ENCODE measurements at regions not wholly inside any gene's neighbourhood (a gene's known extent, or its start where the extent isn't known, plus 50 kb on each side); places are given as distances from the start of the nearest gene placed in this dataset.

DNA sequence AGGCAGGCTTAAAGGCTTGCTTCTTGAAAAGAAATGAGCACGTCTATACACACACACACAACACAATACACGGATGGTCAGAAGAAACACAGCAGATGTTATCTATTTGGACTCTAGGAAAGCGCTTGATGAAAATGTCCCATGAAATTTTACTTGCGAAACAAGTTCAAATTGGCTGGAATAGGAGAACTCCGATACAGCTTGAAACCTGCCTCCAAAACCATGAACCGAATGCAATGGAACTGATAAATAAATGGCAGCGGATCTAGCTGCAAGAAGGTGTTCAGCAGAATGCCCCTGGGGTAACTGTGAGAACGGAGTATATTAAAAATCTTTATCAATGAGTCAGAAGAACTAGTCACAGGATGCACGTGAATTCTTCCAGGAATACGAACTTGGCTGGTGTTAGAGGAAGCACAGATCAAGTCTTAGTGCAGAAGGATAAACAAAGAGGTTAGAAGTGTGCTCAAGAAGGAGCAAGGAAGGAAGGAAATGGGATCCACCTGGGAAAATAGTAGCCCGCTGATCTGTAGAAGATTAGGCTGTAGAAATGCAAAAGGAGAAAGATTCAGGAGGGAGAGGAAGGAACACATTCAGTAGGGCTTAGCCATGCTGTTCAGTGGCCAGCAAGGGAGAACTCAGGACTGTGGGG is 142.0 kb upstream of the PRKCQ start:
- Histone ChIP-seq H3K27ac (peak overlapping the region; percentile 47 to 82), H3K4me3 (no peak overlapping the region), H3K9me3 (no peaks in the 10 kb centered on the region), H3K27me3 (no peaks in the 10 kb centered on the region), H3K36me3 (no peaks in the 10 kb centered on the region), H3K4me1 (no peaks in the 10 kb centered on the region)
- intact Hi-C loops (cut with DNase I; ENCODE audit: low total_unique reads) = no loop called here
- no peak for TF ChIP-seq POLR2A (IDR thresholded peaks at IDR 0.05)
- TF ChIP-seq, protein P1, sequence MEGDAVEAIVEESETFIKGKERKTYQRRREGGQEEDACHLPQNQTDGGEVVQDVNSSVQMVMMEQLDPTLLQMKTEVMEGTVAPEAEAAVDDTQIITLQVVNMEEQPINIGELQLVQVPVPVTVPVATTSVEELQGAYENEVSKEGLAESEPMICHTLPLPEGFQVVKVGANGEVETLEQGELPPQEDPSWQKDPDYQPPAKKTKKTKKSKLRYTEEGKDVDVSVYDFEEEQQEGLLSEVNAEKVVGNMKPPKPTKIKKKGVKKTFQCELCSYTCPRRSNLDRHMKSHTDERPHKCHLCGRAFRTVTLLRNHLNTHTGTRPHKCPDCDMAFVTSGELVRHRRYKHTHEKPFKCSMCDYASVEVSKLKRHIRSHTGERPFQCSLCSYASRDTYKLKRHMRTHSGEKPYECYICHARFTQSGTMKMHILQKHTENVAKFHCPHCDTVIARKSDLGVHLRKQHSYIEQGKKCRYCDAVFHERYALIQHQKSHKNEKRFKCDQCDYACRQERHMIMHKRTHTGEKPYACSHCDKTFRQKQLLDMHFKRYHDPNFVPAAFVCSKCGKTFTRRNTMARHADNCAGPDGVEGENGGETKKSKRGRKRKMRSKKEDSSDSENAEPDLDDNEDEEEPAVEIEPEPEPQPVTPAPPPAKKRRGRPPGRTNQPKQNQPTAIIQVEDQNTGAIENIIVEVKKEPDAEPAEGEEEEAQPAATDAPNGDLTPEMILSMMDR (IDR thresholded peaks at IDR 0.05) = no peak
- peak in 1 of 2 donors; percentile 26 for DNase-seq

DNA sequence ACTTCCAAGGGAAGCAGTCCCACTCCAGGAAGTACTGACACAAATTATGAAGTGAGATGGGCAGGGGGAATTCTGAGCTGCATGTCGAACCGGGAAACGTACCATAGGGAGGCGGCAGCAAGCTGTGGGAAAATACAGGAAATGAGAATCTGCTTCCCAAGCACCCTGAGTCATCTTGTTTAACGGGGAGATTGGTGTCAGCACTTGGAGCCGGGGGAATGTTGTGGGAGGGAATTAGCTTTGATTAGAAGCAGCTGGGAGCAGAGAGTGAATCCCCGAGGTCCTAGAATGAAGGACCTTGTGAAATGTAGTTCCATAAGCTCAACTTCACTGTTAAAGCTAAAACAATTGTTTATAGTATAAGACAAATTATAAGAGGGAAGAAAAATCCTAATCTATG is 141.4 kb upstream of the PRKCQ start:
- Histone ChIP-seq H3K4me1 (no peaks in the 10 kb centered on the region), H3K27me3 (no peaks in the 10 kb centered on the region), H3K9me3 (no peaks in the 10 kb centered on the region), H3K36me3 (no peaks in the 10 kb centered on the region), H3K4me3 (no peak overlapping the region), H3K27ac (peak overlapping the region; percentile 47 to 82)
- TF ChIP-seq, protein P1 (IDR thresholded peaks at IDR 0.05) = peak in 3 of 4 experiments; percentile 14 to 31 (median 26)
- no peak for TF ChIP-seq POLR2A (IDR thresholded peaks at IDR 0.05)
- intact Hi-C loops (cut with DNase I; ENCODE audit: low total_unique reads) = no loop called here
- peak; percentile 64 to 66 for DNase-seq

DNA sequence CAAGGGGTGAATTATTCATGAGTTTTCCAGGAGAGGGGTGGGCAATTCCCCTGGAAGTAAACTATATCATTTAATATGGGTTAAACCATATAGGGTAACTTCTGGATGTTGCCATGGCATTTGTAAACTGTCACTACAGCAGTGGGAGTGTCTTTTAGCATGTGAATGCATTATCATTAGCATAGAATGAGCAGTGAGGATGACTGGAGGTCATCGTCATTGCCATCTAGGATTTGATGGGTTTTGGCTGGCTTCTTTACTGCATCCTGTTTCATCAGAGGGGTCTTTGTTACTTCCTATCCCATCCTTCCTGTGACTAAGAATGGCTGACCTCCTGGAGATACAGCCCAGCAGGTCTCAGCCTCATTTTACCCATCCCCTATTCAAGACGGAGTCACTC is 139.5 kb upstream of the PRKCQ start:
- DNase-seq = no peak
- H3K9me3 ChIP-seq = no peaks in the 10 kb centered on the region
- no peak overlapping the region for H3K27ac ChIP-seq
- H3K4me3 ChIP-seq = no peak overlapping the region
- no peaks in the 10 kb centered on the region for H3K27me3 ChIP-seq
- intact Hi-C loops (cut with DNase I; ENCODE audit: low total_unique reads) = no loop called here
- H3K36me3 ChIP-seq = no peaks in the 10 kb centered on the region
- no peak for TF ChIP-seq POLR2A (IDR thresholded peaks at IDR 0.05)
- TF ChIP-seq, protein P1 (IDR thresholded peaks at IDR 0.05) = no peak
- no peaks in the 10 kb centered on the region for H3K4me1 ChIP-seq

DNA sequence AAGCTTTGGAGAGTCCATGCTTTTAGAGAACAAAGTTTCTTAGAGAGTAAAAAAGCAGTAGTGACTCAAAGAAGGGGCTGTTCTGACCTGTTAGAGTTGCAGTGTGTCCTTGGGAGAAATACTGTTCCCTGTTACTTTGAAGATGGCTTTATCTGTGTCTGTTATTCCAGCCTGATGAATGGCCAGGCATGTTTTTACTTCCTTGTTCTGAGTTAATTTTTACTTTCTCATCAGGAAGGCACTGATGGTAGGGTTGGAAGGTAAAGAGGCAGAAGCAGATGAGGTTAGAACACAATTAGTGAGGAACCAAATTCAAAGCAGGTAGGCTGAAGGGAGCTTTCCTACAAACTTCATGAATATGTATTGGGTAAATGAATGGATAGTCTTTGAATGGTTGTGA is 138.5 kb upstream of the PRKCQ start:
- H3K4me1 ChIP-seq = no peaks in the 10 kb centered on the region
- no peak overlapping the region for H3K4me3 ChIP-seq
- DNase-seq = no peak
- H3K9me3 ChIP-seq = no peaks in the 10 kb centered on the region
- intact Hi-C loops (cut with DNase I; ENCODE audit: low total_unique reads) = no loop called here
- H3K27me3 ChIP-seq = no peaks in the 10 kb centered on the region
- no peak for TF ChIP-seq POLR2A (IDR thresholded peaks at IDR 0.05)
- TF ChIP-seq, protein P1 (IDR thresholded peaks at IDR 0.05) = no peak
- no peak overlapping the region for H3K27ac ChIP-seq
- no peaks in the 10 kb centered on the region for H3K36me3 ChIP-seq

DNA sequence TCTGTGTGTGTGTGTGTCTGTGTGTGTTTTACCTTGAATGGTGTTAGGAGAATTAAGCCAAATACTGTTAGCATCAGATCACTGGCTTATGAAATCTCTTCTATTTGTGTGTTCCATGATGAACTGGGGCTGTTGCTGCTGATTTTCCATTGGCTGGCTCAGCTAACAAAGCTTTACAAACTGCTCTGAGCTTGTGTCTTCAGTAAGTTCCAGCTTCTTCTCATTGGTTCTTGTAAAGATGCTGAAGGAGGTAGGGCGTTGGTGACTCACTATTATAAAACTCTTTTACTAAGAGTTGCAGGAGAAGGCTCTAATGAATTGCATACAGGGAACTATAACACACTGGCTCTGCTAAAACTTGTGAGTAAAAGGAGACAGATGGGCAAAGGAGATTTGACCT is 136.4 kb upstream of the PRKCQ start:
- intact Hi-C loops (cut with DNase I; ENCODE audit: low total_unique reads) = no loop called here
- peak in 1 of 2 donors; percentile 20 for DNase-seq
- H3K4me3 ChIP-seq = no peak overlapping the region
- H3K9me3 ChIP-seq = no peaks in the 10 kb centered on the region
- no peak overlapping the region for H3K27ac ChIP-seq
- no peaks in the 10 kb centered on the region for H3K27me3 ChIP-seq
- no peaks in the 10 kb centered on the region for H3K36me3 ChIP-seq
- no peak for TF ChIP-seq POLR2A (IDR thresholded peaks at IDR 0.05)
- TF ChIP-seq, protein P1 (IDR thresholded peaks at IDR 0.05) = no peak
- no peaks in the 10 kb centered on the region for H3K4me1 ChIP-seq
